Spleen (tissue), 11 donors: ENCODE measurements at regions not wholly inside any gene's neighbourhood (a gene's known extent, or its start where the extent isn't known, plus 50 kb on each side); places are given as distances from the start of the nearest gene placed in this dataset.

ENCODE experiments used
- DNase-seq: peaks from one replicate; pipeline ENCODE4 v3.0.0-alpha.2; 2020
- H3K27ac ChIP-seq, 8 donors: fragments of 200-600 bp; sonication (generic) in 7 of 8; 1 replicate in 4 of 8; 2 replicates in 4 of 8; pipeline versions ENCODE4 v1.5.0 to v1.8.0; 2016 to 2021; ENCODE audit warnings: inconsistent platforms in 4 of 8, mild to moderate bottlenecking in 4 of 8, moderate library complexity in 1 of 8
- H3K27me3 ChIP-seq, 7 donors: fragments of 200-600 bp; sonication (generic) in 6 of 7; replicated peaks in 1 of 7; 1 replicate in 4 of 7; 2 replicates in 3 of 7; pipeline versions ENCODE4 v1.5.0 to v1.8.0; 2016 to 2021; ENCODE audit warnings: inconsistent platforms in 3 of 7, mild to moderate bottlenecking in 1 of 7
- H3K36me3 ChIP-seq, 6 donors: fragments of 200-600 bp; sonication (generic) in 5 of 6; 1 replicate in 4 of 6; 2 replicates in 2 of 6; pipeline versions ENCODE4 v1.5.0 to v1.8.0; 2016 to 2021; ENCODE audit warnings: inconsistent platforms in 2 of 6
- H3K4me1 ChIP-seq, 6 donors: fragments of 200-600 bp; sonication (generic) in 5 of 6; 1 replicate in 3 of 6; 2 replicates in 3 of 6; pipeline versions ENCODE4 v1.5.0 to v1.8.0; 2016 to 2021; ENCODE audit warnings: inconsistent platforms in 3 of 6
- H3K4me3 ChIP-seq, 8 donors: fragments of 200-600 bp; sonication (generic) in 7 of 8; 1 replicate in 4 of 8; 2 replicates in 4 of 8; pipeline versions ENCODE4 v1.5.0 to v1.8.0; 2016 to 2021; ENCODE audit warnings: inconsistent platforms in 4 of 8, mild to moderate bottlenecking in 4 of 8, moderate library complexity in 2 of 8
- H3K9me3 ChIP-seq, 8 donors: fragments of 200-600 bp; sonication (generic) in 7 of 8; 1 replicate in 4 of 8; 2 replicates in 4 of 8; pipeline versions ENCODE4 v1.5.0 to v1.8.0; 2016 to 2021; ENCODE audit warnings: inconsistent platforms in 4 of 8
- CTCF ChIP-seq, 11 experiments: fragments of 200-600 bp in 7 of 11; fragments of 450-650 bp in 4 of 11; sonication (generic) in 4 of 11; IDR thresholded peaks in 8 of 11; conservative IDR thresholded peaks in 3 of 11; 1 replicate in 7 of 11; 2 replicates in 4 of 11; pipeline versions ENCODE4 v1.4.0 to v1.8.0; 2016 to 2021; ENCODE audit warnings: antibody characterized with exemption in 11 of 11, inconsistent platforms in 4 of 11, mild to moderate bottlenecking in 1 of 11
- POLR2A ChIP-seq, 3 donors: fragments of 450-650 bp; IDR thresholded peaks; one replicate each; pipeline ENCODE4 v1.5.1; 2017; ENCODE audit warnings: antibody characterized with exemption in 3 of 3, mild to moderate bottlenecking in 1 of 3
- POLR2AphosphoS5 ChIP-seq, 3 donors: sonication (generic); formaldehyde crosslinking; IDR thresholded peaks; one replicate each; pipeline ENCODE4 v1.5.1; 2017; ENCODE audit warnings: antibody characterized with exemption in 3 of 3
- WGBS, 5 donors: extraction: QIAGEN DNeasy Blood & Tissue Kit in 3 of 5; methylation state at CpG; one replicate each; pipeline versions ENCODE4 v1.1.5 to v1.1.7; 2013 to 2018; 5-methylcytosine and 5-hydroxymethylcytosine counted together
- intact Hi-C: fragments of 100-400 bp; cut with DNase I; formaldehyde crosslinking; loops from one replicate; pipeline ENCODE4 v1.15.0; 2023; ENCODE audit warnings: low total_unique reads
- donor health status: healthy with polysubstance abuse.
- donor health status: DM: no; HTN: no; CAD: no; lungs with moderate emphysema.
- donor health status: DM: no; HTN: no; CAD: no.
- donor health status: Bipolar disorder and iron deficiency.
- donor health status: healthy.
- donor health status: DM: no; HTN: no; CAD: no.
- donor health status: DM: yes; HTN: yes; CAD: no.

GRCh38 chr2:189360861-189361260 lies 80.4 kb upstream of the WDR75 start:
- Histone ChIP-seq H3K27me3 (no peaks in the 10 kb centered on the region), H3K36me3 (no peaks in the 10 kb centered on the region)
- 75 to 93% (median 90%) methylated on average over 1 of the region's 1 CpG for WGBS, 5 donors

GRCh38 chr2:189362283-189362682 lies 79.0 kb upstream of the WDR75 start:
- no peak for DNase-seq
- no peak overlapping the region for H3K27ac ChIP-seq
- no peaks in the 10 kb centered on the region for H3K4me1 ChIP-seq
- no peaks in the 10 kb centered on the region for H3K27me3 ChIP-seq
- no peak overlapping the region for H3K4me3 ChIP-seq
- H3K36me3 ChIP-seq = no peaks in the 10 kb centered on the region
- intact Hi-C loops = no loop called here
- no peaks in the 10 kb centered on the region for H3K9me3 ChIP-seq
- TF ChIP-seq POLR2A (IDR thresholded peaks at IDR 0.05) = no peak

More at GRCh38 chr2:189360861-189361260, 80.4 kb upstream of the WDR75 start:
- H3K9me3 ChIP-seq = no peaks in the 10 kb centered on the region
- H3K4me3 ChIP-seq = no peak overlapping the region
- no peak for DNase-seq
- no peak overlapping the region for H3K27ac ChIP-seq
- TF ChIP-seq POLR2AphosphoS5 (IDR thresholded peaks at IDR 0.05) (no peak), CTCF (IDR thresholded peaks at IDR 0.05 in 8 of 11, conservative IDR thresholded peaks at IDR 0.05 in 3 of 11) (no peak), POLR2A (IDR thresholded peaks at IDR 0.05) (no peak)
- no peaks in the 10 kb centered on the region for H3K4me1 ChIP-seq
- intact Hi-C loops = no loop called here

GRCh38 chr2:189363559-189363958 lies 77.7 kb upstream of the WDR75 start:
- H3K4me3 ChIP-seq = no peak overlapping the region
- no peaks in the 10 kb centered on the region for H3K4me1 ChIP-seq
- H3K9me3 ChIP-seq = no peaks in the 10 kb centered on the region
- DNase-seq = no peak
- intact Hi-C loops = no loop called here
- 85 to 95% (median 91%) methylated on average over 2 of the region's 2 CpGs for WGBS, 5 donors
- H3K27ac ChIP-seq = no peak overlapping the region
- no peaks in the 10 kb centered on the region for H3K36me3 ChIP-seq
- no peak for TF ChIP-seq CTCF (IDR thresholded peaks at IDR 0.05 in 8 of 11, conservative IDR thresholded peaks at IDR 0.05 in 3 of 11)
- TF ChIP-seq POLR2AphosphoS5 (IDR thresholded peaks at IDR 0.05) = no peak
- TF ChIP-seq POLR2A (IDR thresholded peaks at IDR 0.05) = no peak
- H3K27me3 ChIP-seq = no peaks in the 10 kb centered on the region

- DNase-seq = no peak
- H3K9me3 ChIP-seq = no peaks in the 10 kb centered on the region
- no peak overlapping the region for H3K4me3 ChIP-seq
- TF ChIP-seq POLR2A (IDR thresholded peaks at IDR 0.05) = no peak
- no peak for TF ChIP-seq POLR2AphosphoS5 (IDR thresholded peaks at IDR 0.05)
- TF ChIP-seq CTCF (IDR thresholded peaks at IDR 0.05 in 8 of 11, conservative IDR thresholded peaks at IDR 0.05 in 3 of 11) = no peak
- no peaks in the 10 kb centered on the region for H3K4me1 ChIP-seq
- H3K27ac ChIP-seq = no peak overlapping the region
- intact Hi-C loops = no loop called here
- no peaks in the 10 kb centered on the region for H3K27me3 ChIP-seq
- WGBS, 5 donors = 89 to 96% (median 90%) methylated on average over 3 of the region's 3 CpGs
- no peaks in the 10 kb centered on the region for H3K36me3 ChIP-seq
Measured at GRCh38 chr2:189364607-189365006, 76.7 kb upstream of the WDR75 start.

- Histone ChIP-seq H3K27ac (no peak overlapping the region), H3K4me1 (no peaks in the 10 kb centered on the region), H3K9me3 (no peaks in the 10 kb centered on the region), H3K4me3 (no peak overlapping the region), H3K27me3 (no peaks in the 10 kb centered on the region), H3K36me3 (no peaks in the 10 kb centered on the region)
- intact Hi-C loops = no loop called here
- WGBS, 5 donors = 86 to 97% (median 96%) methylated on average over 3 of the region's 3 CpGs
- TF ChIP-seq POLR2AphosphoS5 (IDR thresholded peaks at IDR 0.05) = no peak
- no peak for TF ChIP-seq POLR2A (IDR thresholded peaks at IDR 0.05)
- TF ChIP-seq CTCF (IDR thresholded peaks at IDR 0.05 in 8 of 11, conservative IDR thresholded peaks at IDR 0.05 in 3 of 11) = no peak
- DNase-seq = no peak
Measured at GRCh38 chr2:189366349-189366748, 74.9 kb upstream of the WDR75 start.
